ENCODE measurements at regions not wholly inside any gene's neighbourhood (a gene's known extent, or its start where the extent isn't known, plus 50 kb on each side); places are given as distances from the start of the nearest gene placed in this dataset.

DNA sequence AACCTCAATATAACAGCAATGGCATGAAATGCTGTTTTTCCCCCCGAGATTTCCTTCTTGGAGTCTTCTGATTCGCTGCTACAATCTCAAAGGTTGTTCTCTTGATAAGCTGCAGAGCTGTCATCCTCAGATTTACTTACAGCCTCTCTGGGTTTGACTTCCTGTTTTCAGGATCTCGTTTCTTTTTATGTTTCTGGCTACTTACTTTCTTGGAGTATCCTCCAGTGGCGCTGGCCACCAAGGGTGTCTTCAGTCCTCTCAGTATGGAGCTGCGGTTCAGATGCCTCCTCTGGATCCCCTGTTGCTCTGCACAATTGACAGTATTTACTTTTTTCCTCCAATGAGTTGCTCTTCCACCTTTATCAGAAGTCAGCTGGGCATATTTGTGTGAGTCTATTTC is 152.0 kb upstream of the TMEM72 start:
- no peak for DNase-seq (ENCODE audit: extremely low spot score in 2 of 2)
- TF ChIP-seq POLR2A (IDR thresholded peaks at IDR 0.05) (no peak), POLR2AphosphoS5 (IDR thresholded peaks at IDR 0.05; ENCODE audit: insufficient read depth in 1 of 2, low read depth in 1 of 2) (no peak)
- TF ChIP-seq, protein P1, sequence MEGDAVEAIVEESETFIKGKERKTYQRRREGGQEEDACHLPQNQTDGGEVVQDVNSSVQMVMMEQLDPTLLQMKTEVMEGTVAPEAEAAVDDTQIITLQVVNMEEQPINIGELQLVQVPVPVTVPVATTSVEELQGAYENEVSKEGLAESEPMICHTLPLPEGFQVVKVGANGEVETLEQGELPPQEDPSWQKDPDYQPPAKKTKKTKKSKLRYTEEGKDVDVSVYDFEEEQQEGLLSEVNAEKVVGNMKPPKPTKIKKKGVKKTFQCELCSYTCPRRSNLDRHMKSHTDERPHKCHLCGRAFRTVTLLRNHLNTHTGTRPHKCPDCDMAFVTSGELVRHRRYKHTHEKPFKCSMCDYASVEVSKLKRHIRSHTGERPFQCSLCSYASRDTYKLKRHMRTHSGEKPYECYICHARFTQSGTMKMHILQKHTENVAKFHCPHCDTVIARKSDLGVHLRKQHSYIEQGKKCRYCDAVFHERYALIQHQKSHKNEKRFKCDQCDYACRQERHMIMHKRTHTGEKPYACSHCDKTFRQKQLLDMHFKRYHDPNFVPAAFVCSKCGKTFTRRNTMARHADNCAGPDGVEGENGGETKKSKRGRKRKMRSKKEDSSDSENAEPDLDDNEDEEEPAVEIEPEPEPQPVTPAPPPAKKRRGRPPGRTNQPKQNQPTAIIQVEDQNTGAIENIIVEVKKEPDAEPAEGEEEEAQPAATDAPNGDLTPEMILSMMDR (IDR thresholded peaks at IDR 0.05), result no peak
- no peaks in the 10 kb centered on the region for H3K27me3 ChIP-seq
- H3K27ac ChIP-seq, result no peak overlapping the region
- H3K9me3 ChIP-seq, result no peaks in the 10 kb centered on the region
- H3K4me1 ChIP-seq, result no peaks in the 10 kb centered on the region
- no peaks in the 10 kb centered on the region for H3K36me3 ChIP-seq
- intact Hi-C loops (cut with DNase I), result no loop called here
- no peak overlapping the region for H3K4me3 ChIP-seq

DNA sequence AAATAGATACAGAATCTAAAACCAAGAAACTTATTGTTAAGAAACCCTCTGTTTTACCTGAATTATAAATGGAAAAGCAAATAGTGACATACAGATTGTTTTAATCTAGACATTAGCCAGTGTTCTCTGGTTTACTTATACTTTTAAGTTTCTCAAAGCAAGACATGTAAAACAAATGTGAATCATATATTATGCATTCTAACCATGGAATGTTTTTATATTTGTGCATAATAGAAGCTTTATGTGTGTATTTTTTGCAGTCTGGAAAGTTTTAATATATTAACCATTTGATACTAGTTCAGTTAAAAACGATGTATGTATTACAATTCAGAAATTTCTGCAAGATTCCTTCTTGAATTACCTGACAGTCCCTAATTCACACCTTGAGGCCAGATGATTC is 150.6 kb upstream of the TMEM72 start:
- TF ChIP-seq POLR2AphosphoS5 (IDR thresholded peaks at IDR 0.05; ENCODE audit: insufficient read depth in 1 of 2, low read depth in 1 of 2), result no peak
- no peak for TF ChIP-seq POLR2A (IDR thresholded peaks at IDR 0.05)
- TF ChIP-seq, protein P1 (IDR thresholded peaks at IDR 0.05), result no peak
- no peak for DNase-seq (ENCODE audit: extremely low spot score in 2 of 2)
- Histone ChIP-seq H3K9me3 (no peaks in the 10 kb centered on the region), H3K27me3 (no peaks in the 10 kb centered on the region), H3K36me3 (no peaks in the 10 kb centered on the region), H3K4me1 (no peaks in the 10 kb centered on the region), H3K27ac (no peak overlapping the region), H3K4me3 (no peak overlapping the region)
- intact Hi-C loops (cut with DNase I), result no loop called here

DNA sequence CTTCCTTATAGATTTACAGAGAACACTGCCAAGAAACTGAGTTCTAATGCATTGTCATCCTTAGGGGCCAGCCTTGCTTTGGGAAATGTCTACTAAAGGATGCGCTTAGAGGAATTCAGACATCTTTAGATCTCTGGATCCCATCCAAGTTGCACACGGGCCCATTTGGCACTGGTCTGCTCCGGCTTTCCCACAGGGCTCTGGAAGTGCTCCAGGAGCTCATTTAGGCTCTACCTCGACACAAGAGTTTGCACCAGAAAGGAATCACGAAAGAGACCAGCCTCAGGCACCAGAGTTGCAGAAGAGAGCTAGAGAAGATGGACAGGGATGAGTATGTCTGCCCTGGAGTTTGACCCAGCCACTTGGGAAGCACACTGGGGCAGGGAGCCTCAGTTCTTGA is 150.1 kb upstream of the TMEM72 start:
- Histone ChIP-seq H3K4me3 (no peak overlapping the region), H3K9me3 (no peaks in the 10 kb centered on the region), H3K4me1 (no peaks in the 10 kb centered on the region), H3K27me3 (no peaks in the 10 kb centered on the region), H3K27ac (no peak overlapping the region), H3K36me3 (no peaks in the 10 kb centered on the region)
- intact Hi-C loops (cut with DNase I), result no loop called here
- DNase-seq (ENCODE audit: extremely low spot score in 2 of 2), result no peak
- TF ChIP-seq, protein P1 (IDR thresholded peaks at IDR 0.05), result no peak
- TF ChIP-seq POLR2AphosphoS5 (IDR thresholded peaks at IDR 0.05; ENCODE audit: insufficient read depth in 1 of 2, low read depth in 1 of 2) (no peak), POLR2A (IDR thresholded peaks at IDR 0.05) (no peak)

DNA sequence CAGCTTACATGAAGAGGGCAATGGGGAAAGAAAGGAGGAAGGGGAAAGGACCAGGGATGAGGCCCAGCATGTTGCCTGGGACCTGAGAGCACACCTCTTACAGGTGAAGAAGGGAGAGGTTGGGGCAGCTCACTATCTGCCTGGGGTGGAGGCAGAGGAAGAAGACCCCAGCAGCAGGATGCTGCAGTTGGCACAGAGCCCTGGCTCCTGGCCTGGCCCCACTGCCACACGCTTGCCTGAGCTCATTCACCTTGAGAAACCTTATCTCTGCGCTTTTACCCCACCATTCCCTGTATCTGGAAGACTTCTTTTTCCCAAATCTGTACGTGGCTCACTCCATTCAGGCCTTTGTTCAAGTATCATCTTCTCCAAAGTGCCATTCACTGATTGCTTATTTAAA is 147.8 kb upstream of the TMEM72 start:
- Histone ChIP-seq H3K4me1 (no peaks in the 10 kb centered on the region), H3K9me3 (no peaks in the 10 kb centered on the region), H3K4me3 (no peak overlapping the region), H3K36me3 (no peaks in the 10 kb centered on the region), H3K27ac (no peak overlapping the region), H3K27me3 (no peaks in the 10 kb centered on the region)
- no peak for DNase-seq (ENCODE audit: extremely low spot score in 2 of 2)
- TF ChIP-seq, protein P1 (IDR thresholded peaks at IDR 0.05), result no peak
- TF ChIP-seq POLR2A (IDR thresholded peaks at IDR 0.05) (no peak), POLR2AphosphoS5 (IDR thresholded peaks at IDR 0.05; ENCODE audit: insufficient read depth in 1 of 2, low read depth in 1 of 2) (no peak)
- intact Hi-C loops (cut with DNase I), result no loop called here

GRCh38 chr10:44765299-44765698 is 145.8 kb upstream of the TMEM72 start:
- no peaks in the 10 kb centered on the region for H3K36me3 ChIP-seq
- peak overlapping the region; percentile 6 for H3K27ac ChIP-seq
- intact Hi-C loops (cut with DNase I), result no loop called here
- no peak overlapping the region for H3K4me3 ChIP-seq
- H3K4me1 ChIP-seq, result peaks cover 4% of the 10 kb centered on the region
- TF ChIP-seq POLR2A (IDR thresholded peaks at IDR 0.05) (no peak), POLR2AphosphoS5 (IDR thresholded peaks at IDR 0.05; ENCODE audit: insufficient read depth in 1 of 2, low read depth in 1 of 2) (no peak)
- TF ChIP-seq, protein P1 (IDR thresholded peaks at IDR 0.05), result no peak
- DNase-seq (ENCODE audit: extremely low spot score in 2 of 2), result no peak
- no peaks in the 10 kb centered on the region for H3K9me3 ChIP-seq
- H3K27me3 ChIP-seq, result no peaks in the 10 kb centered on the region

Measured in vagina (tissue), 2 donors.